ENCODE measurements at regions not wholly inside any gene's neighbourhood (a gene's known extent, or its start where the extent isn't known, plus 50 kb on each side); places are given as distances from the start of the nearest gene placed in this dataset.
"Not testable (repeated sequence)": the region's sequence is repeated elsewhere in the genome, so short reads cannot be mapped to it uniquely, and the experiment has no call there.

GRCh38 chr11:80944758-80945157 lies 1503.9 kb upstream of the TENM4 start:
- DNase-seq (ENCODE audit: extremely low spot score) = no peak
- CTCF ChIA-PET = interaction anchor here (1.1 kb wide), 1 partner anchor 12 kb away, joined by 3 read pairs; no protein-coding TSS in a partner anchor
- POLR2A ChIA-PET = no interaction called here
- no peak for TF ChIP-seq CTCF (IDR thresholded peaks at IDR 0.05; ENCODE audit: control extremely low read depth, extremely low read depth, low read depth, missing control alignments)

- CTCF ChIA-PET = no interaction called here
- no peak for TF ChIP-seq CTCF (IDR thresholded peaks at IDR 0.05; ENCODE audit: control extremely low read depth, extremely low read depth, low read depth, missing control alignments)
- POLR2A ChIA-PET = no interaction called here
Observed at GRCh38 chr11:80943226-80943625, 1502.4 kb upstream of the TENM4 start.

GRCh38 chr11:80937842-80938241 lies 1497.0 kb upstream of the TENM4 start:
- DNase-seq (ENCODE audit: extremely low spot score) = no peak
- TF ChIP-seq CTCF (IDR thresholded peaks at IDR 0.05; ENCODE audit: control extremely low read depth, extremely low read depth, low read depth, missing control alignments) = no peak
- POLR2A ChIA-PET = no interaction called here
- CTCF ChIA-PET = interaction anchor here (1.0 to 1.8 kb wide), 2 partner anchors 9 to 12 kb away, joined by 3 to 6 read pairs; no protein-coding TSS in a partner anchor

More at GRCh38 chr11:80943226-80943625, 1502.4 kb upstream of the TENM4 start:
- DNase-seq (ENCODE audit: extremely low spot score) = no peak

- TF ChIP-seq CTCF (IDR thresholded peaks at IDR 0.05; ENCODE audit: control extremely low read depth, extremely low read depth, low read depth, missing control alignments) = no peak
- CTCF ChIA-PET = no interaction called here
- DNase-seq (ENCODE audit: extremely low spot score) = no peak
- POLR2A ChIA-PET = no interaction called here
Observed at GRCh38 chr11:80930038-80930437, 1489.2 kb upstream of the TENM4 start.

- TF ChIP-seq CTCF (IDR thresholded peaks at IDR 0.05; ENCODE audit: control extremely low read depth, extremely low read depth, low read depth, missing control alignments) = no peak
- ChIA-PET CTCF (interaction anchor here (0.8 kb wide), 1 partner anchor 8 kb away, joined by 3 read pairs; no protein-coding TSS in a partner anchor), POLR2A (no interaction called here)
- no peak for DNase-seq (ENCODE audit: extremely low spot score)
Observed at GRCh38 chr11:80929031-80929805, 1488.4 kb upstream of the TENM4 start.

GRCh38 chr11:80925321-80925720 lies 1484.5 kb upstream of the TENM4 start:
- TF ChIP-seq CTCF (IDR thresholded peaks at IDR 0.05; ENCODE audit: control extremely low read depth, extremely low read depth, low read depth, missing control alignments) = no peak
- no peak for DNase-seq (ENCODE audit: extremely low spot score)
- ChIA-PET POLR2A (no interaction called here), CTCF (interaction anchor here (0.9 to 3.0 kb wide), 4 partner anchors 10 to 23 kb away, joined by 3 to 10 read pairs (median 6); no protein-coding TSS in a partner anchor)

GRCh38 chr11:80921310-80921709 lies 1480.5 kb upstream of the TENM4 start:
- CTCF ChIA-PET = interaction anchor here (1.6 kb wide), 1 partner anchor 11 kb away, joined by 5 read pairs; no protein-coding TSS in a partner anchor
- POLR2A ChIA-PET; DNase-seq (ENCODE audit: extremely low spot score): not testable (repeated sequence)
